SK-N-SH treated with all-trans-retinoic acid at 6 μM for 48 hours (cell line): ENCODE measurements at regions not wholly inside any gene's neighbourhood (a gene's known extent, or its start where the extent isn't known, plus 50 kb on each side); places are given as distances from the start of the nearest gene placed in this dataset.

Experiments
- ATAC-seq: fragments of 200-7000 bp; cut with Tn5 transposase; 3 replicates; pipeline ENCODE4 v1.9.1; 2020; ENCODE audit warnings: mild to moderate bottlenecking, moderate library complexity
- ARNTL ChIP-seq: fragments of 450-650 bp; formaldehyde crosslinking; IDR thresholded peaks from 2 replicates; pipeline ENCODE4 v1.5.0; 2020; ENCODE audit warnings: low read depth, mild to moderate bottlenecking, moderate library complexity, borderline replicate concordance
- BACH2 ChIP-seq: fragments of 250-450 bp; sonication (Bioruptor Pico); IDR thresholded peaks from 2 replicates; pipeline ENCODE4 v1.9.0; 2021; ENCODE audit warnings: mild to moderate bottlenecking, borderline replicate concordance
- CREB5 ChIP-seq: fragments of 250-450 bp; sonication (Bioruptor Pico); IDR thresholded peaks from 2 replicates; pipeline ENCODE4 v1.5.1; 2020; ENCODE audit warnings: low read depth, mild to moderate bottlenecking, moderate library complexity
- CSDC2 ChIP-seq: fragments of 250-450 bp; sonication (Bioruptor Pico); IDR thresholded peaks from 2 replicates; pipeline ENCODE4 v1.5.0; 2020; ENCODE audit warnings: mild to moderate bottlenecking, moderate library complexity
- ESRRG ChIP-seq: fragments of 250-450 bp; sonication (Bioruptor Pico); IDR thresholded peaks from 2 replicates; pipeline ENCODE4 v1.6.1; 2021; ENCODE audit warnings: mild to moderate bottlenecking
- GLIS3 ChIP-seq: fragments of 250-450 bp; sonication (Bioruptor Pico); IDR thresholded peaks from 2 replicates; pipeline ENCODE4 v1.5.0; 2020; ENCODE audit warnings: mild to moderate bottlenecking, moderate library complexity
- ISL1 ChIP-seq: fragments of 250-450 bp; sonication (Bioruptor Pico); IDR thresholded peaks from 2 replicates; pipeline ENCODE4 v2.1.2; 2022; ENCODE audit warnings: mild to moderate bottlenecking, moderate library complexity
- OSR1 ChIP-seq: fragments of 250-450 bp; sonication (Bioruptor Pico); IDR thresholded peaks from 2 replicates; pipeline ENCODE4 v1.8.0; 2022; ENCODE audit warnings: moderate library complexity, mild to moderate bottlenecking, inconsistent platforms
- PATZ1 ChIP-seq: fragments of 250-450 bp; sonication (Bioruptor Pico); IDR thresholded peaks from 2 replicates; pipeline ENCODE4 v1.8.0; 2020; ENCODE audit warnings: mild to moderate bottlenecking, moderate library complexity, borderline replicate concordance
- POU6F1 ChIP-seq: fragments of 250-450 bp; sonication (Bioruptor Pico); IDR thresholded peaks from 2 replicates; pipeline ENCODE4 v1.8.0; 2021; ENCODE audit warnings: low read depth, mild to moderate bottlenecking, moderate library complexity, borderline replicate concordance
- PPARA ChIP-seq: fragments of 250-450 bp; sonication (Bioruptor Pico); IDR thresholded peaks from 2 replicates; pipeline ENCODE4 v1.5.0; 2020; ENCODE audit warnings: mild to moderate bottlenecking, borderline replicate concordance
- SNAI2 ChIP-seq: fragments of 250-450 bp; sonication (Bioruptor Pico); IDR thresholded peaks from 2 replicates; pipeline ENCODE4 v1.5.0; 2020; ENCODE audit warnings: mild to moderate bottlenecking, moderate library complexity
- TCF4 ChIP-seq: fragments of 250-450 bp; sonication (Bioruptor Pico); IDR thresholded peaks from 2 replicates; pipeline ENCODE4 v1.8.0; 2021; ENCODE audit warnings: mild to moderate bottlenecking, moderate library complexity, borderline replicate concordance
- TOX ChIP-seq: fragments of 250-450 bp; sonication (Bioruptor Pico); IDR thresholded peaks from 2 replicates; pipeline ENCODE4 v1.8.0; 2021; ENCODE audit warnings: mild to moderate bottlenecking, moderate library complexity, borderline replicate concordance
- TSHZ2 ChIP-seq: fragments of 250-450 bp; sonication (Bioruptor Pico); IDR thresholded peaks from 2 replicates; pipeline ENCODE4 v1.5.0; 2020; ENCODE audit warnings: mild to moderate bottlenecking, moderate library complexity
- ZC3H10 ChIP-seq: fragments of 250-450 bp; sonication (Bioruptor Pico); IDR thresholded peaks from 2 replicates; pipeline ENCODE4 v1.5.1; 2021; ENCODE audit warnings: mild to moderate bottlenecking, moderate library complexity
- ZFP3 ChIP-seq: fragments of 250-450 bp; sonication (Bioruptor Pico); IDR thresholded peaks from 2 replicates; pipeline ENCODE4 v1.5.0; 2020; ENCODE audit warnings: mild to moderate bottlenecking, moderate library complexity
- ZFP30 ChIP-seq: fragments of 450-650 bp; formaldehyde crosslinking; IDR thresholded peaks from 2 replicates; pipeline ENCODE4 v1.5.0; 2022; ENCODE audit warnings: mild to moderate bottlenecking, moderate library complexity
- ZNF565 ChIP-seq: fragments of 450-650 bp; formaldehyde crosslinking; conservative IDR thresholded peaks from 2 replicates; pipeline ENCODE4 v1.5.0; 2020; ENCODE audit warnings: low read depth, mild to moderate bottlenecking, moderate library complexity
- ZNF70 ChIP-seq: fragments of 450-650 bp; formaldehyde crosslinking; IDR thresholded peaks from 2 replicates; pipeline ENCODE4 v1.5.0; 2020; ENCODE audit warnings: mild to moderate bottlenecking, moderate library complexity
- ZNF8 ChIP-seq: fragments of 450-650 bp; formaldehyde crosslinking; IDR thresholded peaks from 2 replicates; pipeline ENCODE4 v1.5.0; 2020; ENCODE audit warnings: mild to moderate bottlenecking, moderate library complexity

GRCh38 chr9:79053598-79053997 is 518.2 kb upstream of the TLE4 start:
- TF ChIP-seq TCF4 (CRISPR knock-in tag): no peak
- TF ChIP-seq PATZ1 (CRISPR knock-in tag): no peak
- TF ChIP-seq ISL1 (CRISPR knock-in tag): no peak
- TF ChIP-seq ZNF565 (CRISPR knock-in tag): no peak
- TF ChIP-seq CSDC2 (CRISPR knock-in tag): no peak
- TF ChIP-seq POU6F1: no peak
- TF ChIP-seq ZFP3: no peak
- no peak for TF ChIP-seq TSHZ2 (CRISPR knock-in tag)
- TF ChIP-seq ZFP30 (CRISPR knock-in tag): no peak
- ATAC-seq: no peak

- no peak for ATAC-seq
- no peak for TF ChIP-seq CREB5 (CRISPR knock-in tag)
Measured at GRCh38 chr9:79054500-79054899, 517.3 kb upstream of the TLE4 start.

- ATAC-seq: no peak
- TF ChIP-seq ZNF8 (CRISPR knock-in tag) (no peak), PATZ1 (CRISPR knock-in tag) (no peak), ZNF70 (CRISPR knock-in tag) (no peak), GLIS3 (no peak), PPARA (CRISPR knock-in tag) (no peak), TSHZ2 (CRISPR knock-in tag) (no peak), ISL1 (CRISPR knock-in tag) (no peak), CREB5 (CRISPR knock-in tag) (no peak), SNAI2 (no peak), ZFP30 (CRISPR knock-in tag) (no peak), ZC3H10 (CRISPR knock-in tag) (no peak), TOX (CRISPR knock-in tag) (no peak), ARNTL (CRISPR knock-in tag) (no peak), BACH2 (CRISPR knock-in tag) (no peak), POU6F1 (no peak), OSR1 (no peak), ZFP3 (no peak), TCF4 (CRISPR knock-in tag) (no peak), ZNF565 (CRISPR knock-in tag) (no peak), ESRRG (CRISPR knock-in tag) (no peak)
Measured at GRCh38 chr9:79056041-79056440, 515.7 kb upstream of the TLE4 start.
